ENCODE measurements at regions not wholly inside any gene's neighbourhood (a gene's known extent, or its start where the extent isn't known, plus 50 kb on each side); places are given as distances from the start of the nearest gene placed in this dataset.

GRCh38 chr9:135036861-135037465, 50.5 kb upstream of the OLFM1 start:
- no peaks in the 10 kb centered on the region for H3K4me1 Mint-ChIP-seq (ENCODE audit: low read depth)
- no peak overlapping the region for H3K27ac Mint-ChIP-seq
- Histone ChIP-seq H3K4me1 (ENCODE audit: insufficient read depth, low read length) (no peaks in the 10 kb centered on the region), H3K27me3 (ENCODE audit: control insufficient read depth in 1 of 2, insufficient read depth in 2 of 2, low read length in 2 of 2) (peaks cover 0 to 2% of the 10 kb centered on the region in 2 experiments), H3K4me3 (ENCODE audit: low read length) (no peak overlapping the region), H3K27ac (ENCODE audit: low read depth in 1 of 2, low read length in 2 of 2) (no peak overlapping the region), H3K36me3 (ENCODE audit: insufficient read depth, low read length) (no peaks in the 10 kb centered on the region), H3K9me3 (ENCODE audit: control insufficient read depth in 1 of 2, insufficient read depth in 1 of 2, low read length in 2 of 2) (no peaks in the 10 kb centered on the region)
- DNase-seq = peak in 1 of 14 experiments; percentile 6
- ChIA-PET CTCF (no interaction called here), POLR2A (no interaction called here)
- TF ChIP-seq, protein P1, sequence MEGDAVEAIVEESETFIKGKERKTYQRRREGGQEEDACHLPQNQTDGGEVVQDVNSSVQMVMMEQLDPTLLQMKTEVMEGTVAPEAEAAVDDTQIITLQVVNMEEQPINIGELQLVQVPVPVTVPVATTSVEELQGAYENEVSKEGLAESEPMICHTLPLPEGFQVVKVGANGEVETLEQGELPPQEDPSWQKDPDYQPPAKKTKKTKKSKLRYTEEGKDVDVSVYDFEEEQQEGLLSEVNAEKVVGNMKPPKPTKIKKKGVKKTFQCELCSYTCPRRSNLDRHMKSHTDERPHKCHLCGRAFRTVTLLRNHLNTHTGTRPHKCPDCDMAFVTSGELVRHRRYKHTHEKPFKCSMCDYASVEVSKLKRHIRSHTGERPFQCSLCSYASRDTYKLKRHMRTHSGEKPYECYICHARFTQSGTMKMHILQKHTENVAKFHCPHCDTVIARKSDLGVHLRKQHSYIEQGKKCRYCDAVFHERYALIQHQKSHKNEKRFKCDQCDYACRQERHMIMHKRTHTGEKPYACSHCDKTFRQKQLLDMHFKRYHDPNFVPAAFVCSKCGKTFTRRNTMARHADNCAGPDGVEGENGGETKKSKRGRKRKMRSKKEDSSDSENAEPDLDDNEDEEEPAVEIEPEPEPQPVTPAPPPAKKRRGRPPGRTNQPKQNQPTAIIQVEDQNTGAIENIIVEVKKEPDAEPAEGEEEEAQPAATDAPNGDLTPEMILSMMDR (IDR thresholded peaks at IDR 0.05) = no peak
- no peak overlapping the region for H3K4me3 Mint-ChIP-seq
- intact Hi-C loops (cut with DNase I, micrococcal nuclease) = no loop called here
- H3K9me3 Mint-ChIP-seq = no peaks in the 10 kb centered on the region
- H3K27me3 Mint-ChIP-seq = peaks cover 6% of the 10 kb centered on the region
- H3K36me3 Mint-ChIP-seq (ENCODE audit: low read depth) = no peaks in the 10 kb centered on the region
- ATAC-seq (ENCODE audit: poor library complexity) = no peak

GRCh38 chr9:135037521-135038250, 49.8 kb upstream of the OLFM1 start:
- intact Hi-C loops (cut with DNase I, micrococcal nuclease) = no loop called here
- no peaks in the 10 kb centered on the region for H3K9me3 ChIP-seq (ENCODE audit: control insufficient read depth in 1 of 2, insufficient read depth in 1 of 2, low read length in 2 of 2)
- H3K36me3 ChIP-seq (ENCODE audit: insufficient read depth, low read length) = no peaks in the 10 kb centered on the region
- no peak overlapping the region for H3K4me3 Mint-ChIP-seq
- no peaks in the 10 kb centered on the region for H3K9me3 Mint-ChIP-seq
- DNase-seq (peak in 1 of 14 experiments; percentile 12), ATAC-seq (ENCODE audit: poor library complexity) (no peak)
- H3K27me3 Mint-ChIP-seq = peaks cover 10% of the 10 kb centered on the region
- no peaks in the 10 kb centered on the region for H3K4me1 Mint-ChIP-seq (ENCODE audit: low read depth)
- H3K4me1 ChIP-seq (ENCODE audit: insufficient read depth, low read length) = no peaks in the 10 kb centered on the region
- no peaks in the 10 kb centered on the region for H3K36me3 Mint-ChIP-seq (ENCODE audit: low read depth)
- POLR2A ChIA-PET = no interaction called here
- TF ChIP-seq, protein P1 (IDR thresholded peaks at IDR 0.05) = no peak
- H3K27ac Mint-ChIP-seq = no peak overlapping the region
- CTCF ChIA-PET = no interaction called here
- no peak overlapping the region for H3K27ac ChIP-seq (ENCODE audit: low read depth in 1 of 2, low read length in 2 of 2)
- peaks cover 0 to 2% of the 10 kb centered on the region in 2 experiments for H3K27me3 ChIP-seq (ENCODE audit: control insufficient read depth in 1 of 2, insufficient read depth in 2 of 2, low read length in 2 of 2)
- H3K4me3 ChIP-seq (ENCODE audit: low read length) = no peak overlapping the region
